Thoracic aorta (tissue), 2 donors: ENCODE measurements at regions not wholly inside any gene's neighbourhood (a gene's known extent, or its start where the extent isn't known, plus 50 kb on each side); places are given as distances from the start of the nearest gene placed in this dataset.

Experiments
- ATAC-seq: fragments of 150-250 bp; one replicate; pipeline ENCODE4 v1.8.0; 2017; ENCODE audit warnings: low read depth; ENCODE audit not compliant: insufficient number of reproducible peaks, low FRiP score
- DNase-seq: peaks from one replicate; pipeline ENCODE4 v3.0.0-alpha.2; 2020; ENCODE audit warnings: low spot score
- H3K27ac ChIP-seq, 2 donors: fragments of 200-600 bp; sonication (generic); 1 replicate in 1 of 2; 2 replicates in 1 of 2; pipeline ENCODE4 v1.5.1; 2016; ENCODE audit warnings: mild to moderate bottlenecking in 2 of 2, moderate library complexity in 2 of 2
- H3K27me3 ChIP-seq: fragments of 200-600 bp; sonication (generic); replicated peaks from 2 replicates; pipeline ENCODE4 v1.6.0; 2016; ENCODE audit warnings: mild to moderate bottlenecking; ENCODE audit not compliant: insufficient read depth
- H3K36me3 ChIP-seq: fragments of 200-600 bp; sonication (generic); one replicate; pipeline ENCODE4 v1.5.1; 2016
- H3K4me1 ChIP-seq, 2 donors: fragments of 200-600 bp; sonication (generic); 1 replicate in 1 of 2; 2 replicates in 1 of 2; pipeline versions ENCODE4 v1.5.1 to v1.6.0; 2016; ENCODE audit warnings: low read depth in 2 of 2, mild to moderate bottlenecking in 1 of 2; ENCODE audit not compliant: control insufficient read depth in 1 of 2
- H3K4me3 ChIP-seq: fragments of 200-600 bp; sonication (generic); 2 replicates; pipeline ENCODE4 v1.5.1; 2016; ENCODE audit warnings: mild to moderate bottlenecking
- H3K9me3 ChIP-seq: fragments of 200-600 bp; sonication (generic); 2 replicates; pipeline ENCODE4 v1.5.1; 2016
- TF ChIP-seq, protein P1 (sequence below): fragments of 200-600 bp; sonication (generic); IDR thresholded peaks from one replicate; pipeline ENCODE4 v1.5.1; 2019; ENCODE audit warnings: antibody characterized with exemption

DNA sequence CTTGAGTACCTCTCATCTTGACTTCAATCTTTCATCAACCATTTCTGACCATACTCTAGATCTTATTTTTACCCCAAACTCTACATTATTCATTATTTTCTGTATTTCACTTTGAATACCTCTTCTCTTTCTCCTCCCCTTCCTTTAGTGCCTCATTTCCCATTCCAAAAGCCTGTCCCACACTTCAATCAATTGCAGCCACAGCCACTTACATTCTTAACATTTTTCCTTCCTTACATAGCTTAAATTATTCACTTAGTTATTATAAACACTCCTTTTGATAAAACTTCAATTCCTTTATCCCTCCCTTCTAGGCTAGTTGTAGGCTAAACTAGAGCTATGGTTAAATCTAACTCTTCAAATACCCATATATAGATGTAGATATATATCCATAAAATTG, 344.0 kb downstream of the PRR16 start:
- Histone ChIP-seq H3K27ac (no peak overlapping the region), H3K4me3 (no peak overlapping the region), H3K9me3 (no peaks in the 10 kb centered on the region), H3K4me1 (peaks cover 0 to 3% of the 10 kb centered on the region in 2 donors), H3K27me3 (no peaks in the 10 kb centered on the region), H3K36me3 (no peaks in the 10 kb centered on the region)
- ATAC-seq (no peak), DNase-seq (no peak)
- TF ChIP-seq, protein P1, sequence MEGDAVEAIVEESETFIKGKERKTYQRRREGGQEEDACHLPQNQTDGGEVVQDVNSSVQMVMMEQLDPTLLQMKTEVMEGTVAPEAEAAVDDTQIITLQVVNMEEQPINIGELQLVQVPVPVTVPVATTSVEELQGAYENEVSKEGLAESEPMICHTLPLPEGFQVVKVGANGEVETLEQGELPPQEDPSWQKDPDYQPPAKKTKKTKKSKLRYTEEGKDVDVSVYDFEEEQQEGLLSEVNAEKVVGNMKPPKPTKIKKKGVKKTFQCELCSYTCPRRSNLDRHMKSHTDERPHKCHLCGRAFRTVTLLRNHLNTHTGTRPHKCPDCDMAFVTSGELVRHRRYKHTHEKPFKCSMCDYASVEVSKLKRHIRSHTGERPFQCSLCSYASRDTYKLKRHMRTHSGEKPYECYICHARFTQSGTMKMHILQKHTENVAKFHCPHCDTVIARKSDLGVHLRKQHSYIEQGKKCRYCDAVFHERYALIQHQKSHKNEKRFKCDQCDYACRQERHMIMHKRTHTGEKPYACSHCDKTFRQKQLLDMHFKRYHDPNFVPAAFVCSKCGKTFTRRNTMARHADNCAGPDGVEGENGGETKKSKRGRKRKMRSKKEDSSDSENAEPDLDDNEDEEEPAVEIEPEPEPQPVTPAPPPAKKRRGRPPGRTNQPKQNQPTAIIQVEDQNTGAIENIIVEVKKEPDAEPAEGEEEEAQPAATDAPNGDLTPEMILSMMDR, result no peak

DNA sequence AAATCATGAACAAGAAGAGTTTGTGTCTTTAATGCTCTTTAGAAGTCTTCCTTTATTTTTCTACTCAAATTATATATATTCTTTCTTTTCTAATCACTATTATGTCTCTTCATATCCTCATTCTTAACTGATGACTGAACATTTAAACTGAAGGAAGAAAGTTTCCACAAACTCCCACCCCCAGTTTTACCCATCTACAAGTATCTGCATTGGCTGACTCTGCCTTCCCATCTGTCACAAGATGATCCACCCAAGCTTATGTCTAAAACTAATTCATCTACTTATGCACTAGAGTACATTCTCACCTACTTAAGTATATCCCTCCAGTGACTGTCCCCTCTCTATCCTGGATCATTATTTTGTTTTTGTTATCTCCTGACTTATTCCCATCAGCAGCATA, 344.5 kb downstream of the PRR16 start:
- H3K4me1 ChIP-seq, result peaks cover 0 to 3% of the 10 kb centered on the region in 2 donors
- ATAC-seq, result no peak
- no peaks in the 10 kb centered on the region for H3K27me3 ChIP-seq
- TF ChIP-seq, protein P1, result no peak
- H3K27ac ChIP-seq, result no peak overlapping the region
- H3K36me3 ChIP-seq, result no peaks in the 10 kb centered on the region
- no peak for DNase-seq
- no peaks in the 10 kb centered on the region for H3K9me3 ChIP-seq
- no peak overlapping the region for H3K4me3 ChIP-seq

DNA sequence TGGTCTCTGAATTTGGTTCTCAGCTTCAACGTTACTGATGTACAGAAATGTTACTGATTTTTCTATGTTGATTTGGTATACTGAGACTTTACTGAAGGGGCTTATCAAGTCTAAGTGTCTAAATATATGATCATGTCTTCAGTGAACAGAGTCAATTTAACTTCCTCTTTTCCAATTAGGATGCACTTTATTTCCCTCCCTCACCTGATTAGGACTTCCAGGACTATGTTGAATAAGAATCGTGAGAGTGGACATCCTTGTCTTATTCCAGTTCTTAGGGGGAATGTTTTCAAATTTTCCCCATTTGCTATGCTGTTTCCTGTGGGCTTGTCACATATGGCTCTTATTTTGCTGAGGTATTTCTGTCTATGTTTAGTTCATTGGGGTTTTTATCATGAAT, 349.5 kb downstream of the PRR16 start:
- Histone ChIP-seq H3K36me3 (no peaks in the 10 kb centered on the region), H3K9me3 (no peaks in the 10 kb centered on the region), H3K4me3 (no peak overlapping the region), H3K4me1 (no peaks in the 10 kb centered on the region), H3K27ac (no peak overlapping the region), H3K27me3 (no peaks in the 10 kb centered on the region)
- ATAC-seq (no peak), DNase-seq (no peak)
- TF ChIP-seq, protein P1, result no peak

DNA sequence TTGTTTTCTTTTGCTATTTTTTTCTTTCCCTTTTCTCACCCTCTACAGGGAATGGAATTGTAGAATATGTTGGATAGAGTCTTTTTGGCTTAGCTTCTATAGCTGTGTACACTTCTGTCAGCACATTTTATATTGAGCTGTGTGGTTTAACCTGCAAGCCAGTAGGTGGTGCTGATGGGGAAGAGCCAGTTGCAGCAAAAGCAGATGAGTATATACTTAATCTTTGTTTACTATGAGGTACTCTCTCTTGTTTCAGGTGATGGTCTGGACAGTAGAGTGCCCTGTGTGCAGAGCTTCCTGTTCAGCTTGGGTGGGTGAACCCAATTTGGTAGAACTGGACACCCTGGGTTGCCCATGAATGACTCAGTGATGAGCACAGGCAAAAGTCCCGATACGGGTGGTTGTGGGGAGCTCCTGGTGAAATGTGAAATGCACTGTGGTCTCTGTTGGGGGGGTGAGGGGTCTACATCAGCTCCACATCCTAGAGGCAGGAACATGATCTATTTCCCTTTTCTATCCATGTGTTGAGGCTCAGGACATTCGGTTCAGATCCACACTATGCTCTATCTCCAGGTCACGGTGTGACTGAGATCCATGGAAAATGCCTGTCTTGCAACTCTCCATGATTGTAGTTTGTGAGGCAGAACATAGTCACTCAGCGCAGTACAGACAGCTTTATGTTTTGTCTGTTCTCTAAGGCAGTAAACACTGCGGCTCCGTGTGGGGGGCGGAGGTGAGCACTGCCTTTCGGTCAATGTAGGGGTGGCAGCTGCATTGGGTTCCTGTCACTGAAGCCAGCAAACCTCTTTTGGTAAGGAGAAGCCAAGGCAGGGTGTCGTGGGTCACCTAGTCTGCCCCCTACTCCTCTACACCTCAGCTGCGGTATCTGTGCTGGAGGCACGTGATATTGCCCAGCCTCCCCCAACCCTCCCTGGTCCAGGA, 353.2 kb downstream of the PRR16 start:
- Histone ChIP-seq H3K27me3 (no peaks in the 10 kb centered on the region), H3K4me3 (no peak overlapping the region), H3K27ac (no peak overlapping the region), H3K9me3 (no peaks in the 10 kb centered on the region), H3K36me3 (no peaks in the 10 kb centered on the region), H3K4me1 (no peaks in the 10 kb centered on the region)
- no peak for DNase-seq
- ATAC-seq, result no peak
- TF ChIP-seq, protein P1, result no peak

DNA sequence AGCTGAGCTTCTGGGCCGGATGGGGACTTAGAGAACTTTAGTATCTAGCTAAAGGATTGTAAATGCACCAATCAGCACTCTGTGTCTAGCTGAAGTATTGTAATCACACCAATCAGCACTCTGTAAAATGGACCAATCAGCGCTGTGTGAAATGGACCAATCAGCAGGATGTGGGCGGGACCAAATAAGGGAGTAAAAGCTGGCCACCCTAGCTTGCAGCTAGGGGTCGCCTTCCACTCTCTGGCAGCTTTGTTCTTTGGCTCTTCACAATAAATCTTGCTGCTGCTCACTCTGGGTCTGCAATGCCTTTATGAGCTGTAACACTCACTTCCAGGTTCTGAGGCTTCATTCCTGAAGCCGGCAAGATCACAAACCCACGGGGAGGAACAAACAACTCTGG, 354.0 kb downstream of the PRR16 start:
- Histone ChIP-seq H3K36me3 (no peaks in the 10 kb centered on the region), H3K9me3 (no peaks in the 10 kb centered on the region), H3K27me3 (no peaks in the 10 kb centered on the region), H3K27ac (no peak overlapping the region), H3K4me1 (no peaks in the 10 kb centered on the region), H3K4me3 (no peak overlapping the region)
- TF ChIP-seq, protein P1, result no peak
- DNase-seq, result no peak
- no peak for ATAC-seq
